Stimulated activated CD8-positive, alpha-beta memory T cell treated with anti-CD3 and anti-CD28 coated beads, Interleukin-15, amount 100 ng/mL, for 4 hours (primary cell): ENCODE measurements at regions not wholly inside any gene's neighbourhood (a gene's known extent, or its start where the extent isn't known, plus 50 kb on each side); places are given as distances from the start of the nearest gene placed in this dataset.
"Not testable (repeated sequence)": the region's sequence is repeated elsewhere in the genome, so short reads cannot be mapped to it uniquely, and the experiment has no call there.

Experiments used
- DNase-seq, 2 donors: peaks; one replicate each; pipeline ENCODE4 v3.0.0-alpha.2; 2020; ENCODE audit warnings: low read depth in 2 of 2

DNA sequence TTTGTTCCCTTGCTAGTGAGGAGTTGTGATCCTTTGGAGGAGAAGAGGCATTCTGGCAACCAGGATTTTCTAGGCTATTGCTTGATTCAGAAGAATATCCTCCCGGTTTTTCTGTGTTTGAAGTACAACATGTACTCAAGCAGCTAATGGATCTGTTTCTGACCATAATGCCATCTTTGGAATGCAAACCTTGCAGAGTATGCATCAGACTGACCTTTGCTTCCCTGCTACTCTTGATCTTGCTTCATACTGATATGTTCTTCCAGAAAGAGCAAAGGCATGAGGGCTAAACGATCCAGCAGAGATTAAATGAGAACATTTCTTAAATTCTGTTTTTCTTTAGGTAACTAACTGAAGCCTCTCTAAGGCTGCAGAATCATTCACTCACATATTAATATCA is 265.4 kb upstream of the SLC7A11 start:
- DNase-seq = no peak

DNA sequence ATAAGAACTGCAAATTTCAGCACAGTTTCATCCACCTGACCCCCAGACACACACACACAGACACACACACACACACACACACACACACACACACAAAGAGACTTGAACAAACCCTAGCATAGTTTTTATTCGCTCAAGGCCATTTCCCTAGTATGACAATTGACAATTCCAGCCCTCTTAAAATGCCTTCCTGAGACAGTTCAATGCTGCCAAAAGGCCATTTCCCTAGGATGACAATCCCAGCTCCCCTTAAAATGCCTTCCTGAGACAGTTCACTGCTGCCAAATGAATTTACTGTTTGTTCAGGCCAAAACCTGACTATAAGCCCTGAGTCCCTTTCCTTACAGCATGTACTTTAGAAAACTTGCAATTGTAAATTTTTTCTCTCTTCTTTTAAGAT is 259.5 kb upstream of the SLC7A11 start:
- no peak for DNase-seq

DNA sequence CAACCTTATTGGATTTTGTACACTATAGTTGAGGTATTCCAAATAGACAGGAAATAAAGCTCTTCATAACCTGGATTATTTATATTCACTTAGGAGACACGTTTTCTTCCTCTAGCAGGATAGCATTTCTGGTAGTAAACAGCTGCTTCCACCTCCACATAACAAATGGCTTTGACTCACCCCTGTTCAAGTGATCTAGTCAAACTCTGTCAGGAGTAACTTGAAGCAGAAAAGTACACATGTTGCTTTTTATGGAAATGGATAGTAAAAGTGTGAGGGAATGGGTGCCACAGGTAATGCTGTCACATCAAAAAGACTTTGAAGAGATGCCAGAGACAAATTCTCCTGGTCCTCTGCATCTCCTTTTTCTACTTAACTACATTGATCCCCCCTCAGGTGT is 258.7 kb upstream of the SLC7A11 start:
- DNase-seq = no peak

GRCh38 chr4:138499627-138500026 is 257.5 kb upstream of the SLC7A11 start:
- DNase-seq = no peak

DNA sequence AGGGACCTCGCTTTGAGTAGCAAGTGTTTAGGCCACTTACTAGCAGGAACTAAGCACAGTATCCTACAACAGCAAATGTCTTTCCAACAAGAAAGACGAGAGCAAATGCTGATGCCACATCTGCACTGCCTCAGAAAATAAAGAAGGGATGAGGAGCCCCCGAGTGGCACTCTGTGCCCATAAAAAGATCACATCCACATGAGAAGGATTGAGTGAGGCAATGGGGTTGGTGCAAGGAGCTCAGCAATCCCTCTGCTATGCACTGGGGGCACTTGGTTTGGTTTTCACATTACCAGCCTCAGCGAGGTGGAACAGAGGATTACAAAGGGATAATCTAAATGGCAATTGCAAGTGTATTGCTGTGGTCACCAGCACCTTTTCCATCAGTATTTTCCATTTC is 252.8 kb upstream of the SLC7A11 start:
- DNase-seq = no peak

GRCh38 chr4:138494116-138494515 is 252.0 kb upstream of the SLC7A11 start:
- no peak for DNase-seq

DNA sequence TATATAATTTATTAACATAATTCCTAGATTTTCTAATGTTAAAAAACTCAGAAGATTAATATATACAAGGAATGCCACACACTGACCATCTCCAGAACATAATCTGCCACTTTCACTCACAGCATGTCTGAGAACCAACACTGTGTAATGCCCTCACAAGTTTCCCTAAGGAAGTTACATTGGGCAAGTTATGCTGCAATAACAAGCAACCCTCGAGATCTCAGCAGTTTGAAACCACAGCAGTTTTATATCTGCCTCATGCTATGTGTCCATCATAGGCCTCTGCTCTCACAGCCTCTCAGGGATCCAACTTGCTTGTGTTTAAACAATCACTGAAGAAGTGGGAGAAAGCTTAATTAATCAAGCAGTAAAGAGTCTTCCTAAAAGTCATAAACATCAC is 250.0 kb upstream of the SLC7A11 start:
- DNase-seq = no peak

DNA sequence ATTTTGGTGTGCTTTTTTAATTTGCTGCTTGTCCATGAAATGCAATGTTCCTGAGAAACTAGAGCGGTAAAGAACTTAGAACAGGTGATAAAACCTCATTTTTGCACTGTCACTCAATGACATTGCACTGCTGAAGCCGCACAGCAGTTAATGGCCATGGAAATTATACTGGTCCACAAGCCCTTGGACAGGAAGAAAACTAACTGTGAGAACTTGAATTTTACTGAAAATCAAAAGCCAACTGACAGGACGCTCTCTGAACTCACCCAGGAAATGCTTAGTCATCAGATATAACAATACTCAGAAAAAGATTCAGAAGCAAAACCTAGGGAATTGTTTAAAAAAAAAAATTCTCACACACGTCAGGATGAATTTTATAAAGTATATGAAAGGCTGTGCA is 246.4 kb upstream of the SLC7A11 start:
- DNase-seq = no peak

DNA sequence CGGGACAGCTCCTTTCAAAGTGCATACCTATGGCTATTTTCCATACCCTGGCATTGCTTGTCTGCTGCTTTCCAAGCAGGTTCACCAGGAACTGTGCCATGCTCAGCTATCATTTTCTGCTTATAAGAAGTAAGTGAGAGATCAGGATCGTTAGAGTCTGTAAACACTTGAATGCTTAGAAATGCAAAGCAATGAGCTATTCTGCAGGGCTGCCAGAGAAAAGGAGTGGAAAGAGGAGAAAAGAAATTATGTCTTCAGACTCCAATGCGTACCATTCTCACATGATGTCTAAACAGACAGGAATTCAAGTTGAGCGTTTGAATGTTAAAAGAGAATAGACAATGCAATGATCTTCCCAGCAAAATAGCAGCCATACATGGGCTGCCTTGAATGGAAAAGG is 245.5 kb upstream of the SLC7A11 start:
- no peak for DNase-seq

- DNase-seq = no peak
Measured at GRCh38 chr4:138487230-138487629, 245.1 kb upstream of the SLC7A11 start.

DNA sequence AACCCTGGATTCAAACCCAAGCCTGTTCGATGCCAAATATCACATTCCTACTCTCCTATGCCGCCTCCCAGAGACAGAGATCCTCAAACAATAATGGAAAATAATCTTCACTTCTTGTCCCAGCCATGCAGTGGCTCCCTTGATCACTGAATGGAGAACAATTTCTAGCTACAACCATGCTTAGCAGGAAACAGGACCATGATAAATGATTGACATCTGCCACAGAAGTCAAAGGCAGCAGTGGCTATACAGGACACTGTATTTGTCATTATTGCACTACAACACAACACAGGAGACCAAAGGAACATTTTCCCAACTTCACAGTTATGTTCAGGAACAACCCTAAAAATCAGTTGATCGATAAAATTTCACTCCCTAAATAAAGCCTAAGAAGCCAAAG is 243.3 kb upstream of the SLC7A11 start:
- DNase-seq = no peak

DNA sequence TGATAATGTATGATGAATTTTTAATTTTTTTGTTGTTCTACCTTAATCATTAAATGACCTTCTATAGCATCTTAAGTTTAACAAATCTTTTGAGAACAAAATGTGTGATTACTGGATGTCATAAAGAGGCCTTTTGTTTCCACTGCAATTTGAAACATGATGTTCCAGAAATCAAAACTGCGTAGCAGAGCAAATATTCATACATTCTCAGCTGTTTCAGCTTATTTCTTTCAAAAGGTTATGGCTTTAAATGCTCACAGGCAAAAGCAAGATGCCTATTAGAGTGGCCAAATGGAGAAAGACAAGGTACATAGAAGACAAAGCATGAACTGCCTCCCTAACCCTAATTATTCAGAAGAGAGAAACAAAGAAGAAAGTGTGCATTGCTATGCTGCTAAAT is 233.0 kb upstream of the SLC7A11 start:
- no peak for DNase-seq

GRCh38 chr4:138473339-138473738 is 231.2 kb upstream of the SLC7A11 start:
- no peak for DNase-seq

GRCh38 chr4:138460477-138461414 is 218.6 kb upstream of the SLC7A11 start:
- DNase-seq = no peak

DNA sequence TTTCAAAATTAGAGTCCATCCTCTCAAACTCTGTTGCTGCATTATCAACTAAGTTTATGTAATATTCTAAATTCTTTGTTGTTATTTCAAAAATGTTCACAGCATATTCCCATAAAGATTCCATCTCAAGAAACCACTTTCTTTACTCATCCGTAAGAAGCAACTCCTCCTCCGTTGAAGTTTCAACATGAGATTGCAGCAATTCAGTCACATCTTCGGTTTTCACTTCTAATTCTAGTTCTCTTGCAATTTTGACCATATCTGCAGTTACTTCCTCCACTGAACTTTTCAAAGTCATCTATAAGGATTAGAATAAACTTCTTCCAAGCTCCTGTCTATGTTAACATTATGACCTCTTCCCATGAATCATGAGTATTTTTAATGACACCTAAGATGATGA is 216.6 kb upstream of the SLC7A11 start:
- no peak for DNase-seq

DNA sequence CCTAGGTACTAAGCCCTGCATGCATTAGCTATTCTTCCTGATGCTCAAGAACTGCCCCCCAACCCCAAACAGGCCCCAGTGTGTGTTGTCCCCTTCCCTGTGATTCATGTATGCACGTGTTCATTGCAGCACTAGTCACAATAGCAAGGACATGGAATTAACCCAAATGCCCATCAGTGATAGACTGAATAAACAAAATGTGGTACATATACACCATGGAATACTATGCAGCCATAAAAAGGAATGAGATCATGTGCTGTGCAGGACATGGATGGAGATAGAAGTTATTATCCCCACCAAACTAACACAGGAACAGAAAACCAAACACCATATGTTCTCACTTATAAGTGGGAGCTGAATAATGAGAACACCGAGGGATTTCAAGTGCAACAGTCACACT is 214.2 kb upstream of the SLC7A11 start:
- DNase-seq = not testable (repeated sequence)

DNA sequence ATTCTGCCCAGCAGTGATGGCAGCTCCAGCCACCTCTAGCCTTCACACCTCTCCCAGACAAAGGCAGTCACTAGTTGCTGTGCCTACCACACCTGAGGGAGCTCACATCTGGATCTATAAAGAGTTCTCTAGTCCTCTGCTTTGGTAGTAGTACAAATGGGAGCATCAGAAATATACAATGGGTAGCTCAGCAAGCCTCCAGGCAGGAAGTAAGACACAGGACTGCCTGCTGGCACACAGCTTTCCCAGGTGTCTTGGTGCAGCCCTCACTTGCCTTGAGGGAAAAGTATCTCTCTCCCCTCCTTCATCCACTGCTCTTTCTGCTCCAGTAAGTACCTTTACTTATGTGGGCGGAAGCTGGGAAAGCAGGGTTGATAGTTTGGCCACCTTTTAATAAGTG is 212.9 kb upstream of the SLC7A11 start:
- DNase-seq = no peak

DNA sequence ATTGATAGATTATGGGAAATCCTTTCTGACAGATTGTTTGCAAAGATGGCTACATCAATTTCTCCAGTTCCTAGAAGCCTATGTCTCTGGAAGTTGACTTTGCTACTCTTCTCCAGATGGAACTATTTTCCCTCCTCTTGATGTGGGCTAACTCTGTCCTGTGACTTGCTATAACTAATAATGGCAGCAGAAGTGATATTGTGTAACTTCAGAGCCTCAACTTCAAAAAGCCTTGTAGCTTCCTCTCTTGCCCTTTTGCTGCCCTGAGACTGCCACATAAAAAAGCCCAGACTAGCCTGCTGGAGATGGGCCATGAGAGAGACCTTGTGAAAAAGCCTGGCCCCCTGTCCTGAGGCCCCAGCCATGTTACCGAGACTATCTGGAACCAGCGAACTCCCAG is 210.7 kb upstream of the SLC7A11 start:
- DNase-seq = no peak

GRCh38 chr4:138451276-138451663 is 209.1 kb upstream of the SLC7A11 start:
- DNase-seq = no peak

DNA sequence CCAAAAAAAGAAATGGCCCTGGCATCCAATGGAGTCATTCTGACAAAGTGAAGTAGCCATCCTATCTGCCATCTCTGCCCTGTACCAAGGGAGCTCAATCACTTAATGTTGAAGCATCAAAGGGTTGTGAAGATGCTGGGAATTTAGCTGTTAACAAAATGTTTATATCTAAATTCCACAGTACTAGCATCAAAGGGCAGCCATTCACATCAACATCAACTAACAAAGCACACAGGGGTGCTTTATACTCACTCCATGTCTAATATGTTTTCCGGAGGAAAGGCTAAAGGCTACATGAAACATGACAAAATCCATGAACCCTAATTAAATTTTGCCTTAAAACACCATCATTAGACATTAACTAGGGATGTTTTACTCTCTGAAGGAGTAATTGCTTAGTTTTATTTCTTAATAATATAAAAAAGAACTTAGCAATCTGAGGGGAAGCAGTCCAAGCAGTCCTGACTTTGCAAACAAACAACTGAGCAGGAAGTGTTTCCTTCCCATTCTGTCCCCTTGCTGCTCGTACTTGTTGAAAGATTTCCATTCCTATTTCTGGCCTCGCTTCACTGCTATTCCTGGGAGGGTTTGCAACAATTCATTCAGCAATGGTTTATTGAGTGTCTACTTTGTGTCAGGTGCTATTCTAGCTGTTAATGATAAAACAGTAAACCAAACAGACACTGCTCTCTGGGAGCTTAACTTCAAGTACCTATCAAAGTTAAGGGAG is 208.6 kb upstream of the SLC7A11 start:
- no peak for DNase-seq

- DNase-seq = no peak
Measured at GRCh38 chr4:138449938-138450337, 207.8 kb upstream of the SLC7A11 start.

DNA sequence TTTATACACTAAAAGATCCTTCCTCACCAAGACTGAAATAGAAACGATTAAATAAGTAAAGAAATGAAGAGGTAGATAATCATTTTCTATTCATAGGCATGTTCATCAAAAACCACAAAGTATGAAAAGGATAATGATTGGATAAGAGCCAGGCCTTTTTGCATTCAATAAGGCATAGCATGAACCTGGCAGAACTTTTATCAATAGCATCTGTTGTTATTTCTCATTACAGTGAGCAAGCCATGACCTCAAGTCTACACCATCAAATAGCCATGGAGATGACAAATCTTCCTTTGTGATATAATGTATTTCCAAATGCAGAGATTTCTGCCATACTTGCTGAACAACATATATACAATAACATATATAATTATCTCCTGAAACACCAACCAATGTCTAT is 206.0 kb upstream of the SLC7A11 start:
- no peak for DNase-seq

DNA sequence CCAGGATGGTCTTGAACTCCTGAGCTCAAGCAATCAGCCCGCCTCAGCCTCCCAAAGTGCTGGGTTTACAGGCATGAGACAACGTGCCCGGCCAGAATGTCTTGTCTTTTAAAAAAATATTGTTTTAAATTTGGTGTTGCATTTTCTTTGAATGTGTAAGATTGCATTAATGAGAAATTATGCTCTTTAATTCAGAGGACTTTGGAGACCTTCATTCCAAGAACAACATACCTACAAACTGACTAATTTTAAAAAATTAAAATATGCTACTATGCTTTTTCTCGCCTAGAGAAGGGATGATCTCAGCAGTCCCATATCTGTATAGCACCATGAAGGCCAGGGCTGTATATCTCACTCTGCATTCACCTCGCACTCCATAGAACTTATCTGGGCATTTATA is 204.3 kb upstream of the SLC7A11 start:
- DNase-seq = no peak
